ENCODE measurements at regions not wholly inside any gene's neighbourhood (a gene's known extent, or its start where the extent isn't known, plus 50 kb on each side); places are given as distances from the start of the nearest gene placed in this dataset.
"Not testable (repeated sequence)": the region's sequence is repeated elsewhere in the genome, so short reads cannot be mapped to it uniquely, and the experiment has no call there.

GRCh38 chr2:2587354-2587753 lies 256.3 kb upstream of the MYT1L start:
- Histone ChIP-seq H3K27me3 (no peaks in the 10 kb centered on the region), H3K4me1 (peaks cover 0 to 4% (median 0%) of the 10 kb centered on the region in 4 donors), H3K27ac (peak overlapping the region in 1 of 4 donors; percentile 12), H3K4me3 (no peak overlapping the region), H3K9me3 (no peaks in the 10 kb centered on the region), H3K36me3 (no peaks in the 10 kb centered on the region)
- 77 to 80% methylated on average over 4 of the region's 4 CpGs for WGBS, 2 donors
- no peak for DNase-seq
- TF ChIP-seq POLR2AphosphoS5 (IDR thresholded peaks at IDR 0.05) (no peak), POLR2A (IDR thresholded peaks at IDR 0.05) (no peak), EP300 (IDR thresholded peaks at IDR 0.05) (no peak)
- TF ChIP-seq, protein P1, sequence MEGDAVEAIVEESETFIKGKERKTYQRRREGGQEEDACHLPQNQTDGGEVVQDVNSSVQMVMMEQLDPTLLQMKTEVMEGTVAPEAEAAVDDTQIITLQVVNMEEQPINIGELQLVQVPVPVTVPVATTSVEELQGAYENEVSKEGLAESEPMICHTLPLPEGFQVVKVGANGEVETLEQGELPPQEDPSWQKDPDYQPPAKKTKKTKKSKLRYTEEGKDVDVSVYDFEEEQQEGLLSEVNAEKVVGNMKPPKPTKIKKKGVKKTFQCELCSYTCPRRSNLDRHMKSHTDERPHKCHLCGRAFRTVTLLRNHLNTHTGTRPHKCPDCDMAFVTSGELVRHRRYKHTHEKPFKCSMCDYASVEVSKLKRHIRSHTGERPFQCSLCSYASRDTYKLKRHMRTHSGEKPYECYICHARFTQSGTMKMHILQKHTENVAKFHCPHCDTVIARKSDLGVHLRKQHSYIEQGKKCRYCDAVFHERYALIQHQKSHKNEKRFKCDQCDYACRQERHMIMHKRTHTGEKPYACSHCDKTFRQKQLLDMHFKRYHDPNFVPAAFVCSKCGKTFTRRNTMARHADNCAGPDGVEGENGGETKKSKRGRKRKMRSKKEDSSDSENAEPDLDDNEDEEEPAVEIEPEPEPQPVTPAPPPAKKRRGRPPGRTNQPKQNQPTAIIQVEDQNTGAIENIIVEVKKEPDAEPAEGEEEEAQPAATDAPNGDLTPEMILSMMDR (IDR thresholded peaks at IDR 0.05) = no peak
- intact Hi-C loops (cut with DNase I) = no loop called here

DNA sequence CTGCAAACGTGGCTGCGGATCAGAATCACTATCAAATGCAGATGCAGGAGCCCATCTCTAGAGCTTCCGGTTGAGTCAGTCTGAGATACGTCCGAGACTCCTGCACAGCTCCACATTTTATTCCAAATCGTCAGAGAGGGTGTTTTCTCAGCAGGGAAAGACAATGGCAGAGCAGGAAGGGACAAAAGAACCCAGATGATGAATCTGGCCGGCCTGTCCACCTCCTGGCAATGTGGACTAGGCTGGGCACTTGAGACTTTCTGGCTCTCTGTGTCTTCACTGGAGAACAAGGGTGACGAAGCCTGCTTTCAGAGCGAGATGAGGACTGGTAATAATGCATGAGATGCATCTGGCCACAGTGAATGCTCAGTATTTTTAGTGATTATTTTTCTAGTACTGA lies 255.9 kb upstream of the MYT1L start:
- Histone ChIP-seq H3K36me3 (no peaks in the 10 kb centered on the region), H3K4me1 (peaks cover 0 to 4% (median 0%) of the 10 kb centered on the region in 4 donors), H3K27me3 (no peaks in the 10 kb centered on the region), H3K27ac (no peak overlapping the region), H3K9me3 (no peaks in the 10 kb centered on the region), H3K4me3 (no peak overlapping the region)
- intact Hi-C loops (cut with DNase I) = no loop called here
- TF ChIP-seq EP300 (IDR thresholded peaks at IDR 0.05) (no peak), POLR2A (IDR thresholded peaks at IDR 0.05) (no peak), POLR2AphosphoS5 (IDR thresholded peaks at IDR 0.05) (no peak)
- TF ChIP-seq, protein P1 (IDR thresholded peaks at IDR 0.05) = no peak
- no peak for DNase-seq
- 83% methylated on average over 9 of the region's 9 CpGs for WGBS, 2 donors

GRCh38 chr2:2586068-2586776 lies 255.1 kb upstream of the MYT1L start:
- no peak for DNase-seq
- intact Hi-C loops (cut with DNase I) = no loop called here
- TF ChIP-seq POLR2AphosphoS5 (IDR thresholded peaks at IDR 0.05) (no peak), POLR2A (IDR thresholded peaks at IDR 0.05) (no peak), EP300 (IDR thresholded peaks at IDR 0.05) (no peak)
- TF ChIP-seq, protein P1 (IDR thresholded peaks at IDR 0.05) = no peak
- WGBS, 2 donors = 85 to 88% methylated on average over 18 of the region's 18 CpGs
- Histone ChIP-seq H3K27ac (no peak overlapping the region), H3K36me3 (no peaks in the 10 kb centered on the region), H3K27me3 (no peaks in the 10 kb centered on the region), H3K4me1 (peaks cover 0 to 4% (median 0%) of the 10 kb centered on the region in 4 donors), H3K4me3 (no peak overlapping the region), H3K9me3 (no peaks in the 10 kb centered on the region)

- intact Hi-C loops (cut with DNase I) = no loop called here
- 70 to 76% methylated on average over 7 of the region's 7 CpGs for WGBS, 2 donors
These were observed 252.0 kb upstream of the MYT1L start for GRCh38 chr2:2582998-2583545.

GRCh38 chr2:2581331-2582159 lies 250.5 kb upstream of the MYT1L start:
- intact Hi-C loops (cut with DNase I) = no loop called here
- H3K9me3 ChIP-seq = no peaks in the 10 kb centered on the region
- H3K27me3 ChIP-seq = no peaks in the 10 kb centered on the region
- TF ChIP-seq EP300 (IDR thresholded peaks at IDR 0.05) = no peak
- TF ChIP-seq, protein P1 (IDR thresholded peaks at IDR 0.05) = no peak
- TF ChIP-seq POLR2A (IDR thresholded peaks at IDR 0.05) = no peak
- TF ChIP-seq POLR2AphosphoS5 (IDR thresholded peaks at IDR 0.05) = no peak
- H3K4me1 ChIP-seq = peaks cover 0 to 9% (median 2%) of the 10 kb centered on the region in 4 donors
- no peak for DNase-seq
- no peak overlapping the region for H3K27ac ChIP-seq
- 80 to 86% methylated on average over 28 of the region's 28 CpGs for WGBS, 2 donors
- no peaks in the 10 kb centered on the region for H3K36me3 ChIP-seq
- H3K4me3 ChIP-seq = no peak overlapping the region

More at GRCh38 chr2:2582998-2583545, 252.0 kb upstream of the MYT1L start:
- no peak overlapping the region for H3K4me3 ChIP-seq
- no peaks in the 10 kb centered on the region for H3K9me3 ChIP-seq
- TF ChIP-seq POLR2A (IDR thresholded peaks at IDR 0.05) (no peak), EP300 (IDR thresholded peaks at IDR 0.05) (no peak)
- DNase-seq = no peak
- no peaks in the 10 kb centered on the region for H3K36me3 ChIP-seq
- no peak overlapping the region for H3K27ac ChIP-seq
- H3K27me3 ChIP-seq = no peaks in the 10 kb centered on the region
- H3K4me1 ChIP-seq = no peaks in the 10 kb centered on the region

DNA sequence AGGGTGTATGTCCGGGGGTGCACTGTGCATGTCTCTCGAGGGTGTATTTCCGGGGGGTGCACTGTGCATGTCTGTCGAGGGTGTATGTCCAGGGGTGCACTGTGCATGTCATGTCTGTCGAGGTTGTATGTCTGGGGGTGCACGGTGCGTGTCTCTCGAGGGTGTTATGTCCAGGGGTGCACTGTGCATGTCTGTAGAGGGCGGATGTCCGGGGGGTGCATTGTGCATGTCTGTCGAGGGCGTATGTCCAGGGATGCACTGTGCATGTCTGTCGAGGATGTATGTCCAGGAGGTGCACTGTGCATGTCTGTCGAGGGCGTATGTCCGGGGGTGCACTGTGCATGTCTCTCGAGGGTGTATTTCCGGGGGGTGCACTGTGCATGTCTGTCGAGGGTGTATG lies 249.8 kb upstream of the MYT1L start:
- H3K27me3 ChIP-seq; H3K9me3 ChIP-seq; H3K36me3 ChIP-seq; intact Hi-C loops (cut with DNase I); DNase-seq; H3K4me1 ChIP-seq; H3K4me3 ChIP-seq; H3K27ac ChIP-seq: not testable (repeated sequence)
- WGBS, 2 donors = 93% methylated on average over 19 of the region's 19 CpGs

All from sigmoid colon (tissue), 6 donors.